ENCODE measurements at regions not wholly inside any gene's neighbourhood (a gene's known extent, or its start where the extent isn't known, plus 50 kb on each side); places are given as distances from the start of the nearest gene placed in this dataset.
"Not testable (repeated sequence)": the region's sequence is repeated elsewhere in the genome, so short reads cannot be mapped to it uniquely, and the experiment has no call there.

DNA sequence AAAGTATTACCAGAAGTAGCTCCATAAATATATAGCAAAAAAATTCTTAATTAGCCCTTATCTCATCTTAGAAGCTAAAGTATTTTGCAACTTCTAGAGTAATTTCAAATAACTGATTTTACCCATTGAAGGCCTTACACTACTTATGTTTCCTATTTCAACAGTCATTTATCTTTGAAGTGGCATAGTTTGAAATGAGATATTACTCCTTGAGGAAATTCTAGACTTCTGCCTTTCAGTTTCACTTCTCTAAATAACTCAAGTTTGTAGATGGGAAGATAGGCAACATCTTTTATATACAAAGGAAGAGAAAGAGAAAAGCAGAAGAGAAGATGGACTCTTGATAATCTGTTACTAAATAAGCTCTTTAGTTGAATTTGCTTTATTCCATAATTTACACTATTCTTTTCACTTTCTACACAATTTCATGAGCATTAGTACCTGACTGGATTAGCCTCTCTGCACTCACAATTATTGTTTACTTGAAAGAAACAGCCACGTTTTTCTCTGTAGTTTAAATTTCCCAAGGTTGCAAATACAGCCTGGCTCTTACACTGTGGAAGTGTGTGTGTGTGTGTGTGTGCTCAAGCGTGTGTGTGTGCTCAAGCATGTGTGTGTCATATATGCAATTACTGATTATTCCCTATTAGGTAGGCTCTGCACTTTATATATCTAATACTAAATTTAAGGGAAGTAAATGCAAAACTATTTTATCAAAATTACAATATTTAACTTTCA, 60.6 kb upstream of the EMB start:
- no peak for FAIRE-seq

- peak; percentile 100 for FAIRE-seq
Measured at GRCh38 chr5:50513028-50513457, 72.0 kb upstream of the EMB start.

GRCh38 chr5:50521060-50521459, 80.0 kb upstream of the EMB start:
- FAIRE-seq: not testable (repeated sequence)

DNA sequence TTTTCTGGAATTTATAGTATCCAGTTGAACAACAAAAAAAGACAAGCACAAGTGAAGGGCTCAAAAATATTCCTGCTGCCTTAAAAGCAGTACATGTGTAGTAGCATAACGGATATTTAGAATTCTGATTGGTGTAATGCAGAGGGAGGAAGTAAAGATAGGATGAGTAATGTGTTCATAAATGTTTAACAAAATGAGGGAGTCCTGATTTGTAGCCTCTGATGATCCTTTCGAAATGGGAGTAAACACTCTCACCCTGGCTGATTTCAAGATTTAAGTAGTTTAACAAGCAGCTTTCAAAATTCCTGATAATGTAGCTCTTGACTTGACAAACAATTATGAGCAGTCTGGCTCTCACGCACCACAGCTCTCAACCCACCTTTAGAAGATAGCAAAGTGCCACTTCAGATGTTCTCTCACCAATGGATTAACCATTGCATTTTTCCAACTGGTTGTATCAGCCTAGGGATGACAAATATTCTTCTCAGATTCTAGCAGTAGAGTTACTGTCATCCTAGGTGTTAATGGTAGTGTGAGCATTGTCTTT, 86.5 kb upstream of the EMB start:
- FAIRE-seq: peak; percentile 79

- no peak for FAIRE-seq
Measured at GRCh38 chr5:50535393-50535792, 94.3 kb upstream of the EMB start.

DNA sequence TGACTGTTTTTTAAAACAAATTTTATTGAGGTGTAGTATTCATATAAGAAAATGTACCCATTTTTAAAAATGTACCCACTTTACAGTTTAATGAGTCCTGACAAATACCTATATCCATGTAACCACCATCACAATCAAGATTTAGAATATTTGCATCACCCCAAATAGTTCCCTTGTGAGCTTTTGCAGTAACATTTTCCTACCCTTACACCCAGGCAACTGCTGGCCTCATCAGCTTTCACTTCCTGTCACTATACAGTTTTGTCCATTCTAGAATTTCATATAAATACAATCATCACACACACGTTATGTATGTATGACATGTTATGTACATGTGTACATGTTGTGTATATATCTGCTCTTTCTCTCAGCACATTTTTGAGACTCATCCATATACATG, 96.4 kb upstream of the EMB start:
- not testable (repeated sequence) for FAIRE-seq

DNA sequence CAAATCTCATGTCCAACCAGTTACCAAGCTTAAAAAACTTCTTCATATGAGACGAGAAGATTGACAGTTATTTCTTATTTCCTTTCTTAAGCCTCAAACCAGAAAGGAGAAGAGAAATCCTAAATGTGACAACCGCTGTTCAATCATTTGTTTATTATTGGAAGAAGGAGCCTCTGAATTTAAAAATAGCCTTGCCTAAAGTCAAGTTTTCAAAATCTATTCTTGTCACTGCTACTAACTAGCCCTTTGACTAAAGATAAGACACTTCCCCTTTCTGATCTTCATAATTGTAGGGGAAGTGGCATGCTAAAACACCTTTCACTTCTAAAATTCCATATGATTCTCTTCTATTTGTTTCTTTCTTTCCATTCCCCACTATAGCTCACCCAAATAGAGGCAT, 106.2 kb upstream of the EMB start:
- no peak for FAIRE-seq

DNA sequence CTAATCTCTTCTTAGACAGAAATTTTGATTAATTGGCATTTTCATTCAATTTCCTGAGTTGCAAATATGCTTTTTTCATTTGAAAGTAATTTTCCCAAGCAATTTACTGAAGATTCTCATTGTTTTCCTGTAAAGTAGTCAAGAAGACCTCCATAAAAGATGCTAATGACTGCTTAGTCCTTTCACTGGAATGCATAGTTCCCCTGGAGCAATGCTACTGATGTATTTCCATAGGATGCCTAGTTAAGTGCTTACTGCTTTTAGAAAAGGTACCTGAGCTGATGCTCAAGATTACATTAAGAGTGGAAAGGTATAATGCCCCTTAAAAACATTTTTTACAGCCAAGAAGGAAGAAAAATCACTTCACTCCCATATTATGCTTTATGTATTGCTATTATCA, 109.2 kb upstream of the EMB start:
- no peak for FAIRE-seq

DNA sequence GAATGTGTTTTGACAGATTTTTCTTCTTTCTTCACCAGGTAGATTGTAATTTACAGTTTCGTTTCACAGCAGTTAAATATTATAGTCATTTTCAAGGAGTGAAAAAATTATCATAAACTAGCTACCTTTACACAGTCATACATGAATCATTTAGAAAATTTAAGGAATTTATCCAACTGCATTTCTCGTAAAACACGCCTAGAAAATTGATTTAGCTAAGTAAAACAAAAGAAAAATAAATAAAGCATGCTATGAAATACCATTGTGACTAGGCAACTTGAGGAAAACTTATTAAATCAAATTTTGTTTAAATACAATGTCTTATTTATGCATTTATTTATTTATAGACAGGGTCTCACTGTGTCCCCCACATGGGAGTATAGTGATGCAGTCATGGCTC, 109.9 kb upstream of the EMB start:
- FAIRE-seq: peak; percentile 93

- FAIRE-seq: peak; percentile 75
Measured at GRCh38 chr5:50553560-50553984, 112.5 kb upstream of the EMB start.

DNA sequence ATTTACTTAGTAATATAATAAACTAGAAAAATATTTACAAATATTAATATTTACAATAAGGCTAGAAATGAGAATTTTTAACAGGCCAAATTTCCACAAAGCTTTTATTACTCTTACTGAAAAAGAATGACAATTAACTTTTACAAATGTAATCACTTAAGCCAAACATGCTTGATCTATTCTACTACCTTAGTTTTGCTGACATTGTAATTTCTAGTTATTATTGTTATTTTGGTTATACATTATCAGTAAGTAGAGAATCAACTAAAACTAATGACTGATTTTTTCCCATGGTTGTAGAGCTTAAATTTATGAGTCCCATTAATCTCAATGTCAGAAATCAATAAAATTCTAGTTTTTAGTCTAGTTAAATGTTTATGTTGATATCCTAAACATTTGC, 107.8 kb upstream of the PARP8 start:
- FAIRE-seq: peak; percentile 79

DNA sequence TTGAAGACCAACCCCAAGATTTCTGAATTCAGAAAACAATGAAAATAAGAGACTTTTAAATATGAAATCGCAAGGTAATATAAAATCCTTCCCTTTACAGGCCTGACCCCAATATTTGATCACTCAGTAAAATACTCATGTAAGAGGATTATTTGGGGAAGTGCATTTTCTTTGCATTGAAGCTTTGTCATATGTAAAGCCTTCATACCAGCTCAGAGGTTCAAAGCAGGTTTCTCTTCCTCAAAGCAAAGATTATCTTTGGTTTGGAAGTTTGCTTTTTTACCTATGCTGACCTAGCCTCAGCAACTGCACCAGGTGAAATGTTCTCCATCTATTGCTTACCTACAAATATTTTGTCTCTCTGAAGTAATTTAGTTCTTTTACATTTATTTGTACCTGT, 106.5 kb upstream of the PARP8 start:
- no peak for FAIRE-seq

DNA sequence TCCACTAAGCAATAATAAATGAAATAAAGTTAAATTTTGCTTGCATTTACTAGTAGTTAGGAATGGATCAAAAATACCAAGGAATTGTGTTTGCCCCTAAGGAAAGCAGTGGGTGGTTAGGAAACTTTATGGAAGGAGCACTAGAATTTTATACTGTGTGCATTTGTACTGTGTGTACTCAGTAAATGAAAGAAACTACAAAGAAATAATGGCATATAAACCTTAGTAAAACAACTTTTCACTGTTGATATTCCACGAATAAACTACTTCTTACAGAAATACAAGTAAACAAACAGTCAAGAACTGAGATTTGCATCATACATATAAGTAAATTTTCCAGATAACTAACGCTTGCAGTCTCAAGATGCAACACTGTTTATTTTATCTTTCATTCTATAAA, 103.7 kb upstream of the PARP8 start:
- FAIRE-seq: peak; percentile 5

- no peak for FAIRE-seq
Measured at GRCh38 chr5:50564079-50564478, 102.4 kb upstream of the PARP8 start.

GRCh38 chr5:50564558-50564957, 101.9 kb upstream of the PARP8 start:
- no peak for FAIRE-seq

DNA sequence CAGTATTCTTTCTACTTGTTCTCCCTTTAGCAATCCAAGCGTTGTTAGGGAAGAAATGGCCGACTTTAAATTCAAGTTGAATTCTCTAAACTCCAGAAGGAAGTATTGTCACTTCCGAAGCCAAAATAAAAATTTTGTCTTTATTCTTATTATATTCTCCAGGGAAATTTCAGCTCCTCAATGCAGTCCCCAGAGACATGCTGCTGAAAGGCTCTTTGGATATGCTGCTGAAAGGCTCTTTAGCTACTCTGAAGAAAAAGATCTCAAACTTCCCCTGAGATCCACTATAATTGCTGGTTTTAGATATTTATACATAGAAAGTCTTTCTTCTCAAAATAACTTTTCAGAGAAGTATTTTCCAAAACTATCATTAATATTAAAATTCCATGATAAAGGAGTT, 92.3 kb upstream of the PARP8 start:
- no peak for FAIRE-seq

GRCh38 chr5:50575740-50576139, 90.7 kb upstream of the PARP8 start:
- FAIRE-seq: no peak

DNA sequence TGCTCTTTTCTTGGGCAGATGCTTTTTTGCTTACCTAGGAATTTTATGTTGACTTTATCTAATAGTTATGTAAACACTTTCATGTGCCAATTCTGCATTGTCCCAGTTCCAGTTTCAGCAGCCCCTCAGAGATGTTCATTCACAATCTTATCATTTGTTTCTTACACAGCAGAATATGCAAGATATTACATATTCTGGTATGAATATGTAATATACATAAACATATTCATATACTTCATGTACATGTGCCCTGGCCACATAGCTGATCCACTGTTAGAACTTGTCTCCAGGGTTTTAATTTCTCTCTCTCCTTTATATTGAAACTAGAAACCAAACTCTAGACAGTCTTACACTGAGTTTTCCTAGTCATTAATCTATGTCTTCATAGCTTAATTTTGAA, 90.2 kb upstream of the PARP8 start:
- FAIRE-seq: no peak

GRCh38 chr5:50576686-50577256, 89.7 kb upstream of the PARP8 start:
- FAIRE-seq: no peak

- no peak for FAIRE-seq
Measured at GRCh38 chr5:50580506-50580905, 85.9 kb upstream of the PARP8 start.

GRCh38 chr5:50581845-50582244, 84.6 kb upstream of the PARP8 start:
- FAIRE-seq: not testable (repeated sequence)

DNA sequence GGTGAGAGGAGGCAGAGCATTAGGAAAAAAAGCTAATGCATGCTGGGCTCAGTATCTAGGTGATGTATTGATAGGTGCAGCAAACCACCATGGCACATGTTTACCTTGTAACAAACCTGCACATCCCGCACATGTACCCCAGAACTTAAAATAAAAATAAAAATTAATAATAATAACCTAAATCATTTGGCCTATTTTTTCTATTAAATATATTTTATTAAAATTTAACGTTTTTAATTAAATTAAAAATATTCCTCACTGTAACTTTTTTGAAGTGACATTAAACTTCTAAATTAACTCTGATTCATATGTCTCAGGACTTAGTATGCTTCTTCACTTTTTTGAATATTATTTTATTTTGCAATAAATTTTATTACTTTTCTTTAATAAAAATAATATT, 83.7 kb upstream of the PARP8 start:
- FAIRE-seq: no peak

GRCh38 chr5:50583621-50584020, 82.8 kb upstream of the PARP8 start:
- FAIRE-seq: no peak

GRCh38 chr5:50588471-50588870, 78.0 kb upstream of the PARP8 start:
- FAIRE-seq: not testable (repeated sequence)

Measured in islet of Langerhans (tissue), 1 donor.